Endothelial cell of umbilical vein (primary cell): ENCODE measurements at regions not wholly inside any gene's neighbourhood (a gene's known extent, or its start where the extent isn't known, plus 50 kb on each side); places are given as distances from the start of the nearest gene placed in this dataset.

Source experiments
- BruUV-seq: library from RNA; stranded (reverse); fragments of 400-500 nt; replicated peaks from 2 replicates; lab custom pipeline; 2021; lab: Mats Ljungman, UMichigan
- CTCF ChIA-PET: fragments of 300-600, 350-600 bp; sonication (Branson Sonifier 250); formaldehyde crosslinking; loops from one replicate; lab custom pipeline; 2021; ENCODE audit warnings: antibody characterized with exemption, inconsistent platforms; lab: Charles Lee
- POLR2A ChIA-PET: fragments of 300-600, 350-600 bp; sonication (Branson Sonifier 250); formaldehyde crosslinking; loops from one replicate; lab custom pipeline; 2021; ENCODE audit warnings: antibody characterized with exemption, inconsistent platforms; lab: Charles Lee
- DNase-seq: peaks from one replicate; pipeline ENCODE4 v3.0.0-alpha.2; 2011; ENCODE audit warnings: low read depth, low spot score
- FAIRE-seq: peaks from 2 replicates; lab custom pipeline; 2011; peaks lifted over from hg19 to GRCh38; lab: Jason Lieb, UNC
- H2AFZ ChIP-seq: 2 replicates; pipeline ENCODE4 v1.6.0; 2012; ENCODE audit warnings: low read depth, low read length, control low read depth, inconsistent platforms
- H3K27ac ChIP-seq: 2 replicates; pipeline ENCODE4 v1.5.1; 2011; ENCODE audit warnings: low read depth, mild to moderate bottlenecking, control low read depth, low read length, moderate library complexity; ENCODE audit not compliant: insufficient read depth
- H3K27me3 ChIP-seq, 2 experiments: 2 replicates each; pipeline versions ENCODE4 v1.6.0 to v1.6.1; 2011; ENCODE audit warnings: low read length in 2 of 2, mixed read lengths in 1 of 2; ENCODE audit not compliant: control insufficient read depth in 2 of 2, insufficient read depth in 2 of 2
- H3K36me3 ChIP-seq, 2 experiments: 2 replicates in 1 of 2; 3 replicates in 1 of 2; pipeline ENCODE4 v1.5.1; 2011; ENCODE audit warnings: low read length in 2 of 2, mild to moderate bottlenecking in 1 of 2, moderate library complexity in 1 of 2; ENCODE audit not compliant: control insufficient read depth in 2 of 2, insufficient read depth in 2 of 2; ENCODE audit errors: extremely low read depth in 1 of 2
- H3K4me1 ChIP-seq: 3 replicates; pipeline ENCODE4 v1.5.1; 2011; ENCODE audit warnings: mild to moderate bottlenecking, low read length; ENCODE audit not compliant: control insufficient read depth, insufficient read depth; ENCODE audit errors: extremely low read depth
- H3K4me2 ChIP-seq: 2 replicates; pipeline ENCODE4 v1.6.1; 2011; ENCODE audit warnings: low read length, control low read depth, mixed read lengths; ENCODE audit not compliant: insufficient read depth
- H3K4me3 ChIP-seq, 3 experiments: fragments of 200-600 bp in 1 of 3; sonication (generic), shearing (Covaris generic) in 1 of 3; replicated peaks in 1 of 3; 2 replicates each; pipeline ENCODE4 v1.5.1; 2011 to 2016; ENCODE audit warnings: control low read depth in 3 of 3, low read length in 3 of 3, mild to moderate bottlenecking in 2 of 3, inconsistent platforms in 1 of 3, low read depth in 1 of 3, moderate library complexity in 1 of 3; ENCODE audit not compliant: insufficient read depth in 1 of 3
- H3K79me2 ChIP-seq: 2 replicates; pipeline ENCODE4 v1.6.0; 2012; ENCODE audit warnings: low read length, inconsistent platforms; ENCODE audit not compliant: control insufficient read depth, insufficient read depth
- H3K9ac ChIP-seq: replicated peaks from 2 replicates; pipeline ENCODE3; 2011; ENCODE audit warnings: low read length, control low read depth; ENCODE audit not compliant: insufficient read depth; ENCODE audit errors: extremely low read depth
- H3K9me1 ChIP-seq: replicated peaks from 3 replicates; pipeline ENCODE4 v1.6.0; 2011; ENCODE audit warnings: mild to moderate bottlenecking, low read length; ENCODE audit not compliant: control insufficient read depth, insufficient read depth; ENCODE audit errors: extremely low read depth
- H3K9me3 ChIP-seq: replicated peaks from 2 replicates; pipeline ENCODE4 v1.5.1; 2012; ENCODE audit warnings: low read length, inconsistent platforms; ENCODE audit not compliant: control insufficient read depth, insufficient read depth
- H4K20me1 ChIP-seq: replicated peaks from 2 replicates; pipeline ENCODE3; 2011; ENCODE audit warnings: mild to moderate bottlenecking, low read length; ENCODE audit not compliant: control insufficient read depth, insufficient read depth; ENCODE audit errors: extremely low read depth
- CTCF ChIP-seq, 2 donors: IDR thresholded peaks; 1 replicate in 1 of 2; 2 replicates in 1 of 2; pipeline ENCODE4 v1.5.1; 2011; ENCODE audit warnings: low read length in 2 of 2, mild to moderate bottlenecking in 2 of 2, moderate library complexity in 2 of 2, control low read depth in 1 of 2, inconsistent platforms in 1 of 2, low read depth in 1 of 2; ENCODE audit not compliant: insufficient read depth in 1 of 2; ENCODE audit errors: extremely low read depth in 1 of 2
- EZH2 ChIP-seq: IDR thresholded peaks from 2 replicates; pipeline ENCODE4 v1.6.1; 2012; ENCODE audit warnings: borderline replicate concordance, low read depth, mild to moderate bottlenecking, moderate library complexity, low read length, inconsistent platforms; ENCODE audit not compliant: severe bottlenecking
- FOS ChIP-seq: IDR thresholded peaks from 2 replicates; pipeline ENCODE4 v1.6.1; 2011; ENCODE audit warnings: mild to moderate bottlenecking, low read length, moderate library complexity, borderline replicate concordance; ENCODE audit not compliant: insufficient read depth
- GATA2 ChIP-seq: IDR thresholded peaks from 2 replicates; pipeline ENCODE4 v1.7.0; 2011; ENCODE audit warnings: low read depth, mild to moderate bottlenecking, moderate library complexity, mixed read lengths, low read length; ENCODE audit not compliant: insufficient read length, insufficient read depth
- JUN ChIP-seq: IDR thresholded peaks from 2 replicates; pipeline ENCODE4 v1.6.1; 2011; ENCODE audit warnings: borderline replicate concordance, low read depth; ENCODE audit not compliant: insufficient read length, insufficient read depth
- MAX ChIP-seq: IDR thresholded peaks from 2 replicates; pipeline ENCODE4 v1.6.1; 2011; ENCODE audit not compliant: insufficient read depth, insufficient read length
- MYC ChIP-seq: IDR thresholded peaks from one replicate; pipeline ENCODE4 v1.6.1; 2011; ENCODE audit warnings: mild to moderate bottlenecking, low read depth, low read length
- POLR2A ChIP-seq: IDR thresholded peaks from 2 replicates; pipeline ENCODE4 v1.6.1; 2012; ENCODE audit warnings: low read depth, mild to moderate bottlenecking, control low read depth, low read length
- POLR2AphosphoS5 ChIP-seq: IDR thresholded peaks from 2 replicates; pipeline ENCODE4 v1.6.1; 2012; ENCODE audit warnings: low read depth, mild to moderate bottlenecking, control low read depth, low read length, moderate library complexity; ENCODE audit not compliant: insufficient read depth
- dilution Hi-C: fragments of 300-500 bp; cut with MboI; formaldehyde crosslinking; loops from one replicate; pipeline ENCODE4 v1.15.0; 2019; ENCODE audit warnings: low sequenced_read_pairs; ENCODE audit not compliant: extremely low pct_ligation_motif_present
- intact Hi-C: fragments of 100-400 bp; cut with micrococcal nuclease; formaldehyde crosslinking; loops from one replicate; pipeline ENCODE4 v1.10.0; 2022

GRCh38 chr1:226797151-226797550, 58.1 kb upstream of the ITPKB start:
- no peaks in the 10 kb centered on the region for H3K9me1 ChIP-seq
- TF ChIP-seq GATA2 (no peak), CTCF (IDR thresholded peaks at IDR 0.05; ENCODE audit: extremely low read depth in 1 of 2, insufficient read depth in 1 of 2, low read depth in 1 of 2, low read length in 2 of 2) (no peak), MAX (no peak), JUN (no peak), FOS (no peak), MYC (no peak), POLR2A (no peak), POLR2AphosphoS5 (no peak), EZH2 (no peak)
- H4K20me1 ChIP-seq, result no peaks in the 10 kb centered on the region
- H3K4me2 ChIP-seq, result no peak overlapping the region
- peaks cover 22% of the 10 kb centered on the region for H3K4me1 ChIP-seq
- no peaks in the 10 kb centered on the region for H3K9me3 ChIP-seq
- no peaks in the 10 kb centered on the region for H3K36me3 ChIP-seq
- BruUV-seq, result no TSS peak
- no peaks in the 10 kb centered on the region for H3K27me3 ChIP-seq
- DNase-seq (no peak), FAIRE-seq (no peak)
- no peak overlapping the region for H3K4me3 ChIP-seq
- intact Hi-C loops (no loop called here), dilution Hi-C loops (no loop called here)
- H2AFZ ChIP-seq, result no peak overlapping the region
- H3K9ac ChIP-seq, result no peak overlapping the region
- ChIA-PET POLR2A (no interaction called here), CTCF (no interaction called here)
- H3K27ac ChIP-seq, result no peak overlapping the region
- H3K79me2 ChIP-seq, result no peaks in the 10 kb centered on the region
